Chondrocyte (in vitro differentiated cells): ENCODE measurements at regions not wholly inside any gene's neighbourhood (a gene's known extent, or its start where the extent isn't known, plus 50 kb on each side); places are given as distances from the start of the nearest gene placed in this dataset.
"Not testable (repeated sequence)": the region's sequence is repeated elsewhere in the genome, so short reads cannot be mapped to it uniquely, and the experiment has no call there.

Experiments
- DNase-seq: peaks from one replicate; pipeline ENCODE4 v3.0.0; 2021; ENCODE audit warnings: mixed read lengths, low spot score
- H3K27ac Mint-ChIP-seq: one replicate; pipeline ENCODE4 v1.8.0; 2021; ENCODE audit warnings: mild to moderate bottlenecking, moderate library complexity, mixed read lengths; ENCODE audit not compliant: unreplicated experiment
- H3K27me3 Mint-ChIP-seq: 2 replicates; pipeline ENCODE4 v1.8.0; 2021; ENCODE audit warnings: low read depth, mixed read lengths
- H3K36me3 Mint-ChIP-seq: 2 replicates; pipeline ENCODE4 v1.8.0; 2021; ENCODE audit warnings: low read depth, mixed read lengths
- H3K4me1 Mint-ChIP-seq: 2 replicates; pipeline ENCODE4 v1.8.0; 2021; ENCODE audit warnings: low read depth, mild to moderate bottlenecking, mixed read lengths
- H3K4me3 Mint-ChIP-seq: one replicate; pipeline ENCODE4 v1.8.0; 2021; ENCODE audit warnings: mild to moderate bottlenecking, moderate library complexity, mixed read lengths; ENCODE audit not compliant: unreplicated experiment
- H3K9me3 Mint-ChIP-seq: 2 replicates; pipeline ENCODE4 v1.8.0; 2021; ENCODE audit warnings: low read depth, mixed read lengths
- TF ChIP-seq, protein P1 (sequence below): fragments of 200-600 bp; sonication (generic); IDR thresholded peaks from 2 replicates; pipeline ENCODE4 v1.5.0; 2021; ENCODE audit warnings: antibody characterized with exemption, mild to moderate bottlenecking, moderate library complexity

- TF ChIP-seq, protein P1, sequence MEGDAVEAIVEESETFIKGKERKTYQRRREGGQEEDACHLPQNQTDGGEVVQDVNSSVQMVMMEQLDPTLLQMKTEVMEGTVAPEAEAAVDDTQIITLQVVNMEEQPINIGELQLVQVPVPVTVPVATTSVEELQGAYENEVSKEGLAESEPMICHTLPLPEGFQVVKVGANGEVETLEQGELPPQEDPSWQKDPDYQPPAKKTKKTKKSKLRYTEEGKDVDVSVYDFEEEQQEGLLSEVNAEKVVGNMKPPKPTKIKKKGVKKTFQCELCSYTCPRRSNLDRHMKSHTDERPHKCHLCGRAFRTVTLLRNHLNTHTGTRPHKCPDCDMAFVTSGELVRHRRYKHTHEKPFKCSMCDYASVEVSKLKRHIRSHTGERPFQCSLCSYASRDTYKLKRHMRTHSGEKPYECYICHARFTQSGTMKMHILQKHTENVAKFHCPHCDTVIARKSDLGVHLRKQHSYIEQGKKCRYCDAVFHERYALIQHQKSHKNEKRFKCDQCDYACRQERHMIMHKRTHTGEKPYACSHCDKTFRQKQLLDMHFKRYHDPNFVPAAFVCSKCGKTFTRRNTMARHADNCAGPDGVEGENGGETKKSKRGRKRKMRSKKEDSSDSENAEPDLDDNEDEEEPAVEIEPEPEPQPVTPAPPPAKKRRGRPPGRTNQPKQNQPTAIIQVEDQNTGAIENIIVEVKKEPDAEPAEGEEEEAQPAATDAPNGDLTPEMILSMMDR: no peak
- H3K9me3 Mint-ChIP-seq: peaks cover 6% of the 10 kb centered on the region
Observed at GRCh38 chr17:33562792-33563191, 269.7 kb upstream of the ASIC2 start.

GRCh38 chr17:33564146-33564545, 271.1 kb upstream of the ASIC2 start:
- H3K27me3 Mint-ChIP-seq: no peaks in the 10 kb centered on the region
- peaks cover 30% of the 10 kb centered on the region for H3K4me1 Mint-ChIP-seq
- DNase-seq: no peak
- peaks cover 3% of the 10 kb centered on the region for H3K9me3 Mint-ChIP-seq
- no peak overlapping the region for H3K27ac Mint-ChIP-seq
- TF ChIP-seq, protein P1: no peak
- H3K4me3 Mint-ChIP-seq: no peak overlapping the region
- no peaks in the 10 kb centered on the region for H3K36me3 Mint-ChIP-seq

More at GRCh38 chr17:33562792-33563191, 269.7 kb upstream of the ASIC2 start:
- H3K4me1 Mint-ChIP-seq: peaks cover 32% of the 10 kb centered on the region
- no peak overlapping the region for H3K27ac Mint-ChIP-seq
- H3K27me3 Mint-ChIP-seq: no peaks in the 10 kb centered on the region
- no peak for DNase-seq
- no peaks in the 10 kb centered on the region for H3K36me3 Mint-ChIP-seq
- no peak overlapping the region for H3K4me3 Mint-ChIP-seq

- peaks cover 9% of the 10 kb centered on the region for H3K9me3 Mint-ChIP-seq
- no peak for DNase-seq
- H3K27ac Mint-ChIP-seq: no peak overlapping the region
- no peaks in the 10 kb centered on the region for H3K36me3 Mint-ChIP-seq
- H3K4me1 Mint-ChIP-seq: no peaks in the 10 kb centered on the region
- TF ChIP-seq, protein P1: no peak
- H3K27me3 Mint-ChIP-seq: no peaks in the 10 kb centered on the region
- H3K4me3 Mint-ChIP-seq: no peak overlapping the region
Observed at GRCh38 chr17:33567223-33567622, 274.1 kb upstream of the ASIC2 start.

DNA sequence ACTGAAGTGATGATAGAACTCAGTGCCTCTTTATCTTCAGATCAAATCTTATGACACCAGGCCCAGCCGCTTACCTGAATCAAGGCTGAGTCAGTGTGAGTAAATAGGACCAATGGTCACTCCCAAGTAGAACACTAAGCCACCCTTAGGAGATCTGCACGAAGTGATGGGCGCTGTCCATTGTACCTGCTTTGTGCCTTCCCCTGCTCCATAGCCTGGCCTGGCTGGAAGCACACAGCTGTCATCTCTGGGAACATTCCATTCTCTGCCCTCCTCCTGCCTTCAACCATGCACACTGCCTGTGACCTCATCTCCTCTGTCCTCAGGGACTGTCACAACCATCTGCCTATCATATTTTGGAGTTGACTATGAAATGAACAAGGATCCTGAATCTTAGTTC, 279.5 kb upstream of the ASIC2 start:
- no peaks in the 10 kb centered on the region for H3K4me1 Mint-ChIP-seq
- H3K27me3 Mint-ChIP-seq: no peaks in the 10 kb centered on the region
- no peak overlapping the region for H3K4me3 Mint-ChIP-seq
- TF ChIP-seq, protein P1: no peak
- H3K27ac Mint-ChIP-seq: no peak overlapping the region
- H3K9me3 Mint-ChIP-seq: peaks cover 10% of the 10 kb centered on the region
- no peak for DNase-seq
- no peaks in the 10 kb centered on the region for H3K36me3 Mint-ChIP-seq

- H3K36me3 Mint-ChIP-seq: no peaks in the 10 kb centered on the region
- H3K9me3 Mint-ChIP-seq: peaks cover 8% of the 10 kb centered on the region
- no peaks in the 10 kb centered on the region for H3K27me3 Mint-ChIP-seq
- no peak overlapping the region for H3K27ac Mint-ChIP-seq
- TF ChIP-seq, protein P1: no peak
- DNase-seq: no peak
- no peaks in the 10 kb centered on the region for H3K4me1 Mint-ChIP-seq
- H3K4me3 Mint-ChIP-seq: no peak overlapping the region
Observed at GRCh38 chr17:33574942-33575445, 281.9 kb upstream of the ASIC2 start.

- not testable (repeated sequence) for H3K4me3 Mint-ChIP-seq, H3K36me3 Mint-ChIP-seq, H3K27me3 Mint-ChIP-seq, H3K4me1 Mint-ChIP-seq, H3K27ac Mint-ChIP-seq, DNase-seq
- H3K9me3 Mint-ChIP-seq: peaks cover 12% of the 10 kb centered on the region
Observed at GRCh38 chr17:33579740-33580139, 286.6 kb upstream of the ASIC2 start.
